NCI-H1105 (cell line): ENCODE measurements at regions not wholly inside any gene's neighbourhood (a gene's known extent, or its start where the extent isn't known, plus 50 kb on each side); places are given as distances from the start of the nearest gene placed in this dataset.
A peak's percentile ranks its signal among the peaks of the same experiment; 100 is the strongest.

Experiments used
- DNase-seq: peaks from one replicate; lab custom pipeline; 2025; lab: John Stamatoyannopoulos, UW

- peak; percentile 36 for DNase-seq
Observed at GRCh38 chr10:118246332-118247295, 95.5 kb downstream of the FAM204A start.

GRCh38 chr10:118243907-118244306 is 98.2 kb downstream of the FAM204A start:
- DNase-seq, result no peak

- DNase-seq, result peak; percentile 34
Observed at GRCh38 chr10:118241229-118242137, 100.6 kb downstream of the FAM204A start.

GRCh38 chr10:118239236-118239630 is 102.9 kb downstream of the FAM204A start:
- no peak for DNase-seq

GRCh38 chr10:118238573-118239235 is 103.4 kb downstream of the FAM204A start:
- DNase-seq, result no peak

- DNase-seq, result no peak
Observed at GRCh38 chr10:118237930-118238329, 104.2 kb downstream of the FAM204A start.

GRCh38 chr10:118234683-118235082 is 107.4 kb downstream of the FAM204A start:
- no peak for DNase-seq

GRCh38 chr10:118220346-118220850 is 121.7 kb downstream of the FAM204A start:
- no peak for DNase-seq

GRCh38 chr10:118218562-118218961 is 123.6 kb downstream of the FAM204A start:
- no peak for DNase-seq

GRCh38 chr10:118216571-118217170 is 125.5 kb downstream of the FAM204A start:
- no peak for DNase-seq

GRCh38 chr10:118216020-118216419 is 126.1 kb downstream of the FAM204A start:
- DNase-seq, result no peak

GRCh38 chr10:118214776-118215175 is 127.3 kb downstream of the FAM204A start:
- DNase-seq, result no peak

GRCh38 chr10:118213436-118213835 is 128.7 kb downstream of the FAM204A start:
- no peak for DNase-seq

- DNase-seq, result no peak
Observed at GRCh38 chr10:118210276-118210675, 131.8 kb downstream of the FAM204A start.

- DNase-seq, result no peak
Observed at GRCh38 chr10:118209215-118209614, 132.9 kb downstream of the FAM204A start.

GRCh38 chr10:118207470-118208007 is 134.6 kb downstream of the FAM204A start:
- DNase-seq, result no peak

GRCh38 chr10:118204292-118204943 is 137.7 kb downstream of the FAM204A start:
- no peak for DNase-seq

GRCh38 chr10:118203461-118203860 is 138.7 kb downstream of the FAM204A start:
- DNase-seq, result no peak

GRCh38 chr10:118195729-118196128 is 146.4 kb downstream of the FAM204A start:
- no peak for DNase-seq

- no peak for DNase-seq
Observed at GRCh38 chr10:118193642-118194041, 146.9 kb upstream of the RAB11FIP2 start.

GRCh38 chr10:118181021-118181420 is 134.3 kb upstream of the RAB11FIP2 start:
- no peak for DNase-seq
